ENCODE measurements at regions not wholly inside any gene's neighbourhood (a gene's known extent, or its start where the extent isn't known, plus 50 kb on each side); places are given as distances from the start of the nearest gene placed in this dataset.

GRCh38 chr21:23215261-23215660, 2217.1 kb downstream of the NCAM2 start:
- DNase-seq (ENCODE audit: low read depth in 2 of 2) = no peak

All from stimulated activated CD8-positive, alpha-beta memory T cell treated with anti-CD3 and anti-CD28 coated beads, Interleukin-15, amount 100 ng/mL, for 48 hours (primary cell).